HUDEP-2 (cell line): ENCODE measurements at regions not wholly inside any gene's neighbourhood (a gene's known extent, or its start where the extent isn't known, plus 50 kb on each side); places are given as distances from the start of the nearest gene placed in this dataset.
"Not testable (repeated sequence)": the region's sequence is repeated elsewhere in the genome, so short reads cannot be mapped to it uniquely, and the experiment has no call there.

Experiments
- DNase-seq, 76 experiments: peaks; one replicate each; lab custom pipeline; 2025; ENCODE audit not compliant: unreplicated experiment in 76 of 76; lab: John Stamatoyannopoulos, UW

- DNase-seq: no peak
These were observed 109.4 kb upstream of the LRRN1 start for GRCh38 chr3:3689601-3690375.

- DNase-seq: no peak
These were observed 112.2 kb upstream of the LRRN1 start for GRCh38 chr3:3686907-3687648.

- DNase-seq: no peak
These were observed 113.5 kb upstream of the LRRN1 start for GRCh38 chr3:3685721-3686120.

GRCh38 chr3:3683261-3683660 lies 116.0 kb upstream of the LRRN1 start:
- no peak for DNase-seq

- DNase-seq: no peak
These were observed 123.4 kb upstream of the LRRN1 start for GRCh38 chr3:3675801-3676200.

- no peak for DNase-seq
These were observed 124.0 kb upstream of the LRRN1 start for GRCh38 chr3:3675186-3675585.

- no peak for DNase-seq
These were observed 132.6 kb upstream of the LRRN1 start for GRCh38 chr3:3666664-3667063.

- DNase-seq: no peak
These were observed 133.1 kb upstream of the LRRN1 start for GRCh38 chr3:3665961-3666640.

GRCh38 chr3:3665546-3665945 lies 133.7 kb upstream of the LRRN1 start:
- no peak for DNase-seq

GRCh38 chr3:3664935-3665334 lies 134.3 kb upstream of the LRRN1 start:
- DNase-seq: no peak

GRCh38 chr3:3662610-3663009 lies 136.6 kb upstream of the LRRN1 start:
- DNase-seq: no peak

GRCh38 chr3:3654916-3655315 lies 144.3 kb upstream of the LRRN1 start:
- DNase-seq: no peak

GRCh38 chr3:3648988-3649679 lies 150.1 kb upstream of the LRRN1 start:
- no peak for DNase-seq

GRCh38 chr3:3646934-3647333 lies 152.3 kb upstream of the LRRN1 start:
- DNase-seq: no peak

GRCh38 chr3:3646103-3646844 lies 153.0 kb upstream of the LRRN1 start:
- not testable (repeated sequence) for DNase-seq

- no peak for DNase-seq
These were observed 157.3 kb upstream of the LRRN1 start for GRCh38 chr3:3641877-3642455.

- no peak for DNase-seq
These were observed 160.2 kb upstream of the LRRN1 start for GRCh38 chr3:3639078-3639477.

GRCh38 chr3:3636815-3637214 lies 162.4 kb upstream of the LRRN1 start:
- DNase-seq: no peak

GRCh38 chr3:3635109-3635508 lies 164.1 kb upstream of the LRRN1 start:
- DNase-seq: no peak

- DNase-seq: no peak
These were observed 164.9 kb upstream of the LRRN1 start for GRCh38 chr3:3634326-3634725.
